ENCODE measurements at regions not wholly inside any gene's neighbourhood (a gene's known extent, or its start where the extent isn't known, plus 50 kb on each side); places are given as distances from the start of the nearest gene placed in this dataset.

DNA sequence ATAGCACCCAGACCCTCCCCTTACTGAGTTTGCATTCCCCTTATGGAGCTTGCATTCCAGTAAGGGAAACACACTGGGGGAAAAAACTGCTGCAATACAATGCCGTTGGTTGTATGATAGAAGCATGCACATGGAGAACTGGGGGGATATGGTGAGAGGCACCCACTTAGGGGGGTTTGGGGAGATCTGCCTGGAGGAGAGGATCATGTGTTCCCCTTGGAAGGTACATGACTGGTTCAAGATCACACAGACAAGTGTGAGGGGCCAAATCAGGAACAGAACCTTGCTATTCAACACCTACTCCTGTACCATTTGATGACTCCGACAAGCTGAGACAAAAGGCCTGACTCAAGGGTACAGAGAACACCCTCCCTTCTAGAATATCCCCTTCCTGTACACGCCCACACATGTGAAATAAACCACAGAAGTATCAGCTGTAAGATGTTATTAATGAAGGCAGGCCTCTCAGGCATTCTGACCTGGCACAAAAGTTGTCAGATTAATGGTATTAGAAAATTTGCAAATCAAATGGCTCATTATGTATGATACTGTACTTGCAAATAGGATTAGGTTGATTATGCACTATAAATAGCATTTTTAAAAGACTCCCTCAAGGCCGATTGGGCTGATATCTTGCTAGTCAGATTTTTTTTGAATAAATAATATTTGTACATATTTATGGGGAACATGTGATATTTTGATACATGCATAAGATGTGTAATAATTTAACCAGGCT is 122.2 kb downstream of the NPY start:
- TF ChIP-seq, protein P1, sequence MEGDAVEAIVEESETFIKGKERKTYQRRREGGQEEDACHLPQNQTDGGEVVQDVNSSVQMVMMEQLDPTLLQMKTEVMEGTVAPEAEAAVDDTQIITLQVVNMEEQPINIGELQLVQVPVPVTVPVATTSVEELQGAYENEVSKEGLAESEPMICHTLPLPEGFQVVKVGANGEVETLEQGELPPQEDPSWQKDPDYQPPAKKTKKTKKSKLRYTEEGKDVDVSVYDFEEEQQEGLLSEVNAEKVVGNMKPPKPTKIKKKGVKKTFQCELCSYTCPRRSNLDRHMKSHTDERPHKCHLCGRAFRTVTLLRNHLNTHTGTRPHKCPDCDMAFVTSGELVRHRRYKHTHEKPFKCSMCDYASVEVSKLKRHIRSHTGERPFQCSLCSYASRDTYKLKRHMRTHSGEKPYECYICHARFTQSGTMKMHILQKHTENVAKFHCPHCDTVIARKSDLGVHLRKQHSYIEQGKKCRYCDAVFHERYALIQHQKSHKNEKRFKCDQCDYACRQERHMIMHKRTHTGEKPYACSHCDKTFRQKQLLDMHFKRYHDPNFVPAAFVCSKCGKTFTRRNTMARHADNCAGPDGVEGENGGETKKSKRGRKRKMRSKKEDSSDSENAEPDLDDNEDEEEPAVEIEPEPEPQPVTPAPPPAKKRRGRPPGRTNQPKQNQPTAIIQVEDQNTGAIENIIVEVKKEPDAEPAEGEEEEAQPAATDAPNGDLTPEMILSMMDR (IDR thresholded peaks at IDR 0.05), result no peak
- no peak for TF ChIP-seq POLR2A (IDR thresholded peaks at IDR 0.05)

Data from esophagus squamous epithelium (tissue), 4 donors.